ENCODE measurements at regions not wholly inside any gene's neighbourhood (a gene's known extent, or its start where the extent isn't known, plus 50 kb on each side); places are given as distances from the start of the nearest gene placed in this dataset.
A peak's percentile ranks its signal among the peaks of the same experiment; 100 is the strongest.

GRCh38 chr17:12537436-12537835 lies 128.3 kb upstream of the MYOCD start:
- no peak for DNase-seq

GRCh38 chr17:12538003-12538402 lies 127.7 kb upstream of the MYOCD start:
- DNase-seq: no peak

- DNase-seq: peak; percentile 15
Observed at GRCh38 chr17:12545877-12546513, 119.7 kb upstream of the MYOCD start.

GRCh38 chr17:12546983-12547382 lies 118.7 kb upstream of the MYOCD start:
- no peak for DNase-seq

- no peak for DNase-seq
Observed at GRCh38 chr17:12547831-12548230, 117.9 kb upstream of the MYOCD start.

GRCh38 chr17:12548558-12548957 lies 117.1 kb upstream of the MYOCD start:
- DNase-seq: no peak

GRCh38 chr17:12549499-12550041 lies 116.1 kb upstream of the MYOCD start:
- DNase-seq: no peak

GRCh38 chr17:12553625-12554024 lies 112.1 kb upstream of the MYOCD start:
- DNase-seq: no peak

- DNase-seq: no peak
Observed at GRCh38 chr17:12554251-12554650, 111.4 kb upstream of the MYOCD start.

GRCh38 chr17:12566291-12566690 lies 99.4 kb upstream of the MYOCD start:
- DNase-seq: no peak

- no peak for DNase-seq
Observed at GRCh38 chr17:12567077-12568053, 98.3 kb upstream of the MYOCD start.

- DNase-seq: no peak
Observed at GRCh38 chr17:12568358-12569251, 97.1 kb upstream of the MYOCD start.

- no peak for DNase-seq
Observed at GRCh38 chr17:12571606-12572005, 94.1 kb upstream of the MYOCD start.

- DNase-seq: no peak
Observed at GRCh38 chr17:12574525-12574924, 91.2 kb upstream of the MYOCD start.

GRCh38 chr17:12575641-12576040 lies 90.0 kb upstream of the MYOCD start:
- DNase-seq: no peak

- DNase-seq: no peak
Observed at GRCh38 chr17:12579288-12579687, 86.4 kb upstream of the MYOCD start.

GRCh38 chr17:12580640-12581039 lies 85.0 kb upstream of the MYOCD start:
- no peak for DNase-seq

- DNase-seq: no peak
Observed at GRCh38 chr17:12584727-12585126, 81.0 kb upstream of the MYOCD start.

GRCh38 chr17:12588531-12588930 lies 77.2 kb upstream of the MYOCD start:
- DNase-seq: no peak

GRCh38 chr17:12590417-12590816 lies 75.3 kb upstream of the MYOCD start:
- DNase-seq: no peak

GRCh38 chr17:12591021-12591735 lies 74.5 kb upstream of the MYOCD start:
- no peak for DNase-seq

GRCh38 chr17:12592941-12593340 lies 72.7 kb upstream of the MYOCD start:
- DNase-seq: no peak

Data from NCI-H1105 (cell line).